GM19239 (cell line): ENCODE measurements at regions not wholly inside any gene's neighbourhood (a gene's known extent, or its start where the extent isn't known, plus 50 kb on each side); places are given as distances from the start of the nearest gene placed in this dataset.

Source experiments
- DNase-seq: peaks from one replicate; pipeline ENCODE4 v3.0.0; 2011; ENCODE audit warnings: low spot score; ENCODE audit not compliant: insufficient read length
- FAIRE-seq: peaks from 2 replicates; lab custom pipeline; 2011; peaks lifted over from hg19 to GRCh38; lab: Jason Lieb, UNC

- FAIRE-seq (no peak), DNase-seq (no peak)
Measured at GRCh38 chr1:184214128-184214527, 162.6 kb downstream of the TSEN15 start.

- DNase-seq: no peak
- FAIRE-seq: no peak
Measured at GRCh38 chr1:184215274-184215925, 163.9 kb downstream of the TSEN15 start.

GRCh38 chr1:184218458-184219075 is 167.0 kb downstream of the TSEN15 start:
- no peak for DNase-seq
- no peak for FAIRE-seq

GRCh38 chr1:184219414-184219813 is 167.4 kb upstream of the C1orf21 start:
- FAIRE-seq: no peak

GRCh38 chr1:184219883-184220282 is 166.9 kb upstream of the C1orf21 start:
- DNase-seq: no peak
- FAIRE-seq: no peak

More at GRCh38 chr1:184219414-184219813, 167.4 kb upstream of the C1orf21 start:
- no peak for DNase-seq

GRCh38 chr1:184221087-184221486 is 165.7 kb upstream of the C1orf21 start:
- FAIRE-seq: no peak

GRCh38 chr1:184222652-184223052 is 164.2 kb upstream of the C1orf21 start:
- FAIRE-seq (peak; percentile 54), DNase-seq (peak; percentile 38)

More at GRCh38 chr1:184221087-184221486, 165.7 kb upstream of the C1orf21 start:
- no peak for DNase-seq

GRCh38 chr1:184223216-184223615 is 163.6 kb upstream of the C1orf21 start:
- FAIRE-seq (no peak), DNase-seq (no peak)

- DNase-seq: no peak
- no peak for FAIRE-seq
Measured at GRCh38 chr1:184225283-184226099, 161.3 kb upstream of the C1orf21 start.

GRCh38 chr1:184226100-184226487 is 160.7 kb upstream of the C1orf21 start:
- DNase-seq: no peak
- no peak for FAIRE-seq

- FAIRE-seq (no peak), DNase-seq (no peak)
Measured at GRCh38 chr1:184228558-184228957, 158.3 kb upstream of the C1orf21 start.

GRCh38 chr1:184237588-184237987 is 149.2 kb upstream of the C1orf21 start:
- no peak for FAIRE-seq
- no peak for DNase-seq

GRCh38 chr1:184241446-184241845 is 145.4 kb upstream of the C1orf21 start:
- DNase-seq (no peak), FAIRE-seq (no peak)

- FAIRE-seq: no peak
- no peak for DNase-seq
Measured at GRCh38 chr1:184242507-184242943, 144.3 kb upstream of the C1orf21 start.

- DNase-seq (no peak), FAIRE-seq (no peak)
Measured at GRCh38 chr1:184244962-184245361, 141.9 kb upstream of the C1orf21 start.

GRCh38 chr1:184247671-184248070 is 139.2 kb upstream of the C1orf21 start:
- no peak for DNase-seq
- FAIRE-seq: no peak

GRCh38 chr1:184253921-184254320 is 132.9 kb upstream of the C1orf21 start:
- FAIRE-seq (no peak), DNase-seq (no peak)

GRCh38 chr1:184254849-184255248 is 132.0 kb upstream of the C1orf21 start:
- no peak for FAIRE-seq
- no peak for DNase-seq

GRCh38 chr1:184255560-184255959 is 131.3 kb upstream of the C1orf21 start:
- DNase-seq: no peak
- FAIRE-seq: no peak

GRCh38 chr1:184257873-184258272 is 129.0 kb upstream of the C1orf21 start:
- FAIRE-seq: no peak
- DNase-seq: no peak

GRCh38 chr1:184258525-184258924 is 128.3 kb upstream of the C1orf21 start:
- FAIRE-seq (no peak), DNase-seq (no peak)
